PC-9 (cell line): ENCODE measurements at regions not wholly inside any gene's neighbourhood (a gene's known extent, or its start where the extent isn't known, plus 50 kb on each side); places are given as distances from the start of the nearest gene placed in this dataset.

Experiments used
- BruUV-seq: library from RNA; stranded (reverse); fragments of 400-500 nt; replicated peaks from 2 replicates; lab custom pipeline; 2021; lab: Mats Ljungman, UMichigan
- CTCF ChIA-PET: fragments of 300-600 bp; sonication (Branson Sonifier 250); formaldehyde crosslinking; loops from one replicate; lab custom pipeline; 2022; ENCODE audit warnings: antibody characterized with exemption; lab: Charles Lee
- POLR2A ChIA-PET: fragments of 300-600 bp; sonication (Branson Sonifier 250); formaldehyde crosslinking; loops from one replicate; lab custom pipeline; 2022; ENCODE audit warnings: antibody characterized with exemption; ENCODE audit not compliant: unreplicated experiment; lab: Charles Lee
- DNase-seq, 2 experiments: peaks; one replicate each; pipeline versions ENCODE4 v3.0.0 to v3.0.0-alpha.2; 2015 to 2022; ENCODE audit warnings: mixed read lengths in 1 of 2
- H2AFZ ChIP-seq: fragments of 200-600 bp; sonication (generic); 2 replicates; pipeline ENCODE4 v1.8.1; 2017; ENCODE audit warnings: antibody characterized with exemption
- H3F3A ChIP-seq: fragments of 200-600 bp; sonication (generic); 2 replicates; pipeline ENCODE4 v1.8.1; 2017; ENCODE audit warnings: antibody characterized with exemption, mild to moderate bottlenecking, low read depth; ENCODE audit not compliant: insufficient read depth
- H3K27ac ChIP-seq: fragments of 200-600 bp; sonication (generic); 2 replicates; pipeline ENCODE4 v1.6.1; 2016; ENCODE audit warnings: mixed run types
- H3K27me3 ChIP-seq: fragments of 200-600 bp; sonication (generic); 2 replicates; pipeline ENCODE4 v1.6.1; 2016; ENCODE audit warnings: low read depth, mixed run types; ENCODE audit not compliant: insufficient read depth
- H3K36me3 ChIP-seq: fragments of 200-600 bp; sonication (generic); 2 replicates; pipeline ENCODE4 v1.6.1; 2016; ENCODE audit warnings: low read depth, mixed run types
- H3K4me1 ChIP-seq: fragments of 200-600 bp; sonication (generic); replicated peaks from 2 replicates; pipeline ENCODE4 v1.6.1; 2016; ENCODE audit warnings: mixed run types; ENCODE audit not compliant: insufficient read depth
- H3K4me2 ChIP-seq: fragments of 200-600 bp; sonication (generic); 2 replicates; pipeline ENCODE4 v1.6.1; 2017; ENCODE audit warnings: mixed run types
- H3K4me3 ChIP-seq: fragments of 200-600 bp; sonication (generic); 2 replicates; pipeline ENCODE4 v1.6.1; 2016; ENCODE audit warnings: mixed run types
- H3K79me2 ChIP-seq: fragments of 200-600 bp; sonication (generic); 2 replicates; pipeline ENCODE4 v1.6.1; 2017; ENCODE audit warnings: low read depth, mixed run types
- H3K9me2 ChIP-seq: fragments of 200-600 bp; sonication (generic); 2 replicates; pipeline ENCODE4 v1.8.1; 2017; ENCODE audit warnings: mild to moderate bottlenecking; ENCODE audit not compliant: insufficient read depth
- H3K9me3 ChIP-seq: fragments of 200-600 bp; sonication (generic); 2 replicates; pipeline ENCODE4 v1.8.1; 2016; ENCODE audit warnings: low read depth; ENCODE audit not compliant: insufficient read depth
- H4K20me1 ChIP-seq: fragments of 200-600 bp; sonication (generic); 2 replicates; pipeline ENCODE4 v1.8.1; 2017; ENCODE audit not compliant: insufficient read depth
- EZH2 ChIP-seq: fragments of 200-600 bp; sonication (generic); IDR thresholded peaks from 2 replicates; pipeline ENCODE4 v1.8.0; 2017; ENCODE audit warnings: antibody characterized with exemption, low read depth
- intact Hi-C: fragments of 100-400 bp; cut with micrococcal nuclease; formaldehyde crosslinking; loops from one replicate; pipeline ENCODE4 v1.10.0; 2022; ENCODE audit not compliant: unreplicated experiment
- TF ChIP-seq, protein P1 (sequence below): fragments of 200-600 bp; sonication (generic); conservative IDR thresholded peaks from 2 replicates; pipeline ENCODE4 v1.6.1; 2017; ENCODE audit warnings: mixed run types, antibody characterized with exemption, mild to moderate bottlenecking, moderate library complexity

DNA sequence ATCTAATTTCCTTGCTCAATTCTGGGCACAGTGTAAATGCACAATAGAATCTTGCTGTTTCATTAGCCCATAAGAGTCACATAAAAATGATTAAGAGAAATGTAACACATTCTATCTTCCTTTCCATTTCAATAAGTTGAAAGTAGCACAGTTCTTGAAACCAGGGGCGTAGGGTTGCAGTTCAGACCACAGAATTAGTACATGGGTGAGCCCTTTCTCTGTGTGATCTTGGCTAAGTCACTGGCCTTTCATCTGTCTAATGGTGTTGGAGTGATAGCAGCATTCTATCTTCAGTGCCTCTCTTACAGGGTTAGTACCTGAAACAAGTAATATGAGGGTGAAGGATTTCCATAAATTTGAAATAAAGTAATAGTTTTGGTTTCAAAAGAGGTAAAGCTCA, 445.3 kb upstream of the ZNF462 start:
- no peaks in the 10 kb centered on the region for H3K36me3 ChIP-seq
- no TSS peak for BruUV-seq
- H3K4me1 ChIP-seq, result peaks cover 32% of the 10 kb centered on the region

DNA sequence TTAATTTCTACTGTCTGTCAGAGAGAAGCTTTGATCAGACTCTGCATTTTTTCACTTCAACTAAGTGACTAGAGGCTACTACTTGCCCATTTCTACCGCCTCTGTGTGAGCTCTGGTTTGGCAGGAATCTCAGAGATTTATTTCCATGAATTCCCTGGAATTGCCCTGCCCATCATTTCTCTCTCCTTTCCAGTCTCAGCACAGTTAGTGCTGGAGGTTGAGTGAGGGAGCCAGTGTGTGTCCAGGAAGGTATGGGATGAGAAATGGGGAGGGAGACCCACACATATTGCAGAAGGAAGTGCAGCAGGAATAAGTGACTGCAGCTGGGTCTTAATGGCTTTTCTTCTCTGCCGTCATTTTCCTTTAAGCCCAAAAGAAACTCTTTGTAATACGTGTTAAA, 443.1 kb upstream of the ZNF462 start:
- no peak overlapping the region for H2AFZ ChIP-seq
- intact Hi-C loops, result loop anchor here (1.0 to 10.0 kb wide), 4 partner anchors 17 to 1355 kb away; no protein-coding TSS in a partner anchor
- H3K9me2 ChIP-seq, result no peaks in the 10 kb centered on the region
- no peak for TF ChIP-seq EZH2
- TF ChIP-seq, protein P1, sequence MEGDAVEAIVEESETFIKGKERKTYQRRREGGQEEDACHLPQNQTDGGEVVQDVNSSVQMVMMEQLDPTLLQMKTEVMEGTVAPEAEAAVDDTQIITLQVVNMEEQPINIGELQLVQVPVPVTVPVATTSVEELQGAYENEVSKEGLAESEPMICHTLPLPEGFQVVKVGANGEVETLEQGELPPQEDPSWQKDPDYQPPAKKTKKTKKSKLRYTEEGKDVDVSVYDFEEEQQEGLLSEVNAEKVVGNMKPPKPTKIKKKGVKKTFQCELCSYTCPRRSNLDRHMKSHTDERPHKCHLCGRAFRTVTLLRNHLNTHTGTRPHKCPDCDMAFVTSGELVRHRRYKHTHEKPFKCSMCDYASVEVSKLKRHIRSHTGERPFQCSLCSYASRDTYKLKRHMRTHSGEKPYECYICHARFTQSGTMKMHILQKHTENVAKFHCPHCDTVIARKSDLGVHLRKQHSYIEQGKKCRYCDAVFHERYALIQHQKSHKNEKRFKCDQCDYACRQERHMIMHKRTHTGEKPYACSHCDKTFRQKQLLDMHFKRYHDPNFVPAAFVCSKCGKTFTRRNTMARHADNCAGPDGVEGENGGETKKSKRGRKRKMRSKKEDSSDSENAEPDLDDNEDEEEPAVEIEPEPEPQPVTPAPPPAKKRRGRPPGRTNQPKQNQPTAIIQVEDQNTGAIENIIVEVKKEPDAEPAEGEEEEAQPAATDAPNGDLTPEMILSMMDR, result no peak
- no peak for DNase-seq
- ChIA-PET POLR2A (no interaction called here), CTCF (interaction anchor here (1.0 kb wide), 1 partner anchor 11 kb away, joined by 11 read pairs; no protein-coding TSS in a partner anchor)
- no peaks in the 10 kb centered on the region for H4K20me1 ChIP-seq
- no peaks in the 10 kb centered on the region for H3K27me3 ChIP-seq
- H3F3A ChIP-seq, result peaks cover 9% of the 10 kb centered on the region
- H3K4me1 ChIP-seq, result peaks cover 32% of the 10 kb centered on the region
- peak overlapping the region; percentile 13; the same call in 1 of the 2 replicates for H3K4me3 ChIP-seq
- peak overlapping the region; percentile 60 for H3K4me2 ChIP-seq
- no peaks in the 10 kb centered on the region for H3K36me3 ChIP-seq
- peak overlapping the region; percentile 80 for H3K27ac ChIP-seq
- no peaks in the 10 kb centered on the region for H3K79me2 ChIP-seq
- BruUV-seq, result no TSS peak
- no peaks in the 10 kb centered on the region; the same call in 1 of the 2 replicates for H3K9me3 ChIP-seq

More for the DNA sequence above, 445.3 kb upstream of the ZNF462 start:
- Histone ChIP-seq H3K4me2 (no peak overlapping the region), H3K79me2 (no peaks in the 10 kb centered on the region), H3K9me2 (no peaks in the 10 kb centered on the region), H3K27me3 (no peaks in the 10 kb centered on the region), H3K9me3 (no peaks in the 10 kb centered on the region; the same call in 1 of the 2 replicates), H4K20me1 (no peaks in the 10 kb centered on the region), H3F3A (peaks cover 9% of the 10 kb centered on the region), H2AFZ (no peak overlapping the region), H3K4me3 (no peak overlapping the region), H3K27ac (no peak overlapping the region)
- DNase-seq, result no peak
- POLR2A ChIA-PET, result no interaction called here
- CTCF ChIA-PET, result no interaction called here
- intact Hi-C loops, result no loop called here
- TF ChIP-seq, protein P1, result no peak
- TF ChIP-seq EZH2, result no peak

DNA sequence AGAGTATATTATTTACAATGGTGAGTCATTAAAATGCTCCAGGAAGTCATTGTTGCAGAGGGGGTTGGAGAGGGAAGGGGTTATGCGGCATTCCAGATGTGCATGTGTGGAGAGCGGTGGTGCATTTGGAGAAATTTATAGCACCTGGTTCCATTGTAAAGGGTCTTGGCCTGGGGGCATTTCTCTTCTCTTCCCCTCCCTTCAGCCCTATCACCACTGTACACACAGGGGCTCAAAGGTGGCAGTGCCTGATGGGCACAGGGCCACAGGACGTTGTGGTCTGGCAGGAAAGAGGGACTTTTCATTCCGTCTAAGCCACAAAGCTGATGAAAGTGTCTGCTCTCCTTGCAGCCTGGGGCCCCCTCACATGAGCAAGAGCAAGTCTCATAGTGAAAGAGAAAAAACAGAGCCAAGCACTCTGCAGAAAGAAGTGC, 442.4 kb upstream of the ZNF462 start:
- ChIA-PET CTCF (interaction anchor here (1.0 kb wide), 1 partner anchor 12 kb away, joined by 11 read pairs; no protein-coding TSS in a partner anchor), POLR2A (interaction anchor here (0.5 kb wide), 1 partner anchor 43 kb away, joined by 3 read pairs; no protein-coding TSS in a partner anchor)
- H3K4me2 ChIP-seq, result peak overlapping the region; percentile 60

More for the DNA sequence above, 442.4 kb upstream of the ZNF462 start:
- peak; percentile 78 to 84 for DNase-seq
- Histone ChIP-seq H3K4me3 (peak overlapping the region; percentile 13; the same call in 1 of the 2 replicates), H3K9me3 (no peaks in the 10 kb centered on the region; the same call in 1 of the 2 replicates), H3K9me2 (no peaks in the 10 kb centered on the region), H2AFZ (no peak overlapping the region; the same call in 1 of the 2 replicates), H3F3A (peaks cover 9% of the 10 kb centered on the region), H3K36me3 (no peaks in the 10 kb centered on the region), H3K27me3 (no peaks in the 10 kb centered on the region), H4K20me1 (no peaks in the 10 kb centered on the region), H3K4me1 (peaks cover 32% of the 10 kb centered on the region), H3K79me2 (no peaks in the 10 kb centered on the region), H3K27ac (peak overlapping the region; percentile 80)
- TF ChIP-seq, protein P1, result no peak
- TF ChIP-seq EZH2, result no peak
- BruUV-seq, result no TSS peak
- intact Hi-C loops, result loop anchor here (1.0 to 10.0 kb wide), 4 partner anchors 17 to 1356 kb away; no protein-coding TSS in a partner anchor
